ENCODE measurements at regions not wholly inside any gene's neighbourhood (a gene's known extent, or its start where the extent isn't known, plus 50 kb on each side); places are given as distances from the start of the nearest gene placed in this dataset.
"Not testable (repeated sequence)": the region's sequence is repeated elsewhere in the genome, so short reads cannot be mapped to it uniquely, and the experiment has no call there.

GRCh38 chr6:112839525-112839961, 492.4 kb downstream of the RFPL4B start:
- DNase-seq (ENCODE audit: extremely low read depth, low read depth): no peak

- DNase-seq (ENCODE audit: extremely low read depth, low read depth): no peak
Observed at GRCh38 chr6:112841553-112842329, 494.6 kb downstream of the RFPL4B start.

DNA sequence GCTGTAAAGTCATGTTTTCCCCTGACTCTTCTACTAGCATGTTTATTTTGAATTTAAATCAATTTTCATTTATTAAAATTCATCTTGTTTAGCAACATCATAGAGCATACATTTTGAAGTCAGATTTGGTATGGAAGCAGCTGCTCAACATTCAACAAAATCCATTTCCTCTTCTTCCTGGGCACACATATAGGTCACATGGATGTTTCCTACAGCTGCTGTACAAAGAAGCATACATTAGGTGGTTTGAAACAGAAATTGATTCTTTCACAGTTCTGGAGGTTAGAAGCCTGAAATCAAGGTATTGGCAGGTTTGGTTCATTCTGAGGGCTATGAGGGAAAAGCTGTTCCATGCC, 495.2 kb downstream of the RFPL4B start:
- DNase-seq (ENCODE audit: extremely low read depth, low read depth): no peak

- no peak for DNase-seq (ENCODE audit: extremely low read depth, low read depth)
Observed at GRCh38 chr6:112846681-112847080, 499.6 kb downstream of the RFPL4B start.

DNA sequence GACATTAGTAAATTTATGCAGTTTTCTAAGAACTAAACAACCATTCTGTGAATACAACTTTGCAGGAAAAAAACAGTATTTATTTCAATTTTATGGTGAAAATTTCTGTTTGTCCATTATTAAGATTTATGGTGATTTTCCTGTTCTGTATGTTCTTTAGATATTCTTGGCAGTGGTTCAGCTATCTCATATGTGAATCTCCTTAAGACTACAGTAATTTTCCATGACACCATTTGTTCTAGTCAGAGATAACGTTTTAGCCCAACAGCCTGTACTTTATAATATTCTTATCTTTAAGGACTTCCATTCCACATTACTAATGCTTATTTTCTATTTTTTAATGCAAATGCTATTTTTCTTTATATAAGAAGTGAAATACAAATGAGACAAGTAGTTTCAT, 504.0 kb downstream of the RFPL4B start:
- no peak for DNase-seq (ENCODE audit: extremely low read depth, low read depth)

GRCh38 chr6:112853162-112853561, 506.0 kb downstream of the RFPL4B start:
- DNase-seq (ENCODE audit: extremely low read depth, low read depth): no peak

DNA sequence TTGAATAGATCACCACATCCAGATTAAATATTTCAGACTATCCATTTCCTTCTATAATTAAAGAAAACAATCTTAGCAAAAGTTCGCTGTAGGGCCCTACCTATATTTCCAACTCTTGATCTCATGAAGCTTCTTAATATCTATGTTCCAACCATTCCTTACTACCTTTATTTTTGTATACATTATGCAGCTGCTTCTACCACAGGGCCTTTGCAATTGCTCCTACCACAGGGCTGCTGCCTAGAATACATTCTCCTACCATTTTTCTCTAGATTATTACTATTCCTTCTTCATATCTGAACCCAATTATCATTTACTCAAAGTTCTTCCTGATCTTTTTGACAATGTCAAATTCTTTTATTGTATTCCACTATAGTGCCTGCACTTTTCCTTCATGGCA, 516.6 kb downstream of the RFPL4B start:
- DNase-seq (ENCODE audit: extremely low read depth, low read depth): no peak

GRCh38 chr6:112865131-112865530, 518.0 kb downstream of the RFPL4B start:
- no peak for DNase-seq (ENCODE audit: extremely low read depth, low read depth)

GRCh38 chr6:112874881-112875280, 527.8 kb downstream of the RFPL4B start:
- DNase-seq (ENCODE audit: extremely low read depth, low read depth): no peak

DNA sequence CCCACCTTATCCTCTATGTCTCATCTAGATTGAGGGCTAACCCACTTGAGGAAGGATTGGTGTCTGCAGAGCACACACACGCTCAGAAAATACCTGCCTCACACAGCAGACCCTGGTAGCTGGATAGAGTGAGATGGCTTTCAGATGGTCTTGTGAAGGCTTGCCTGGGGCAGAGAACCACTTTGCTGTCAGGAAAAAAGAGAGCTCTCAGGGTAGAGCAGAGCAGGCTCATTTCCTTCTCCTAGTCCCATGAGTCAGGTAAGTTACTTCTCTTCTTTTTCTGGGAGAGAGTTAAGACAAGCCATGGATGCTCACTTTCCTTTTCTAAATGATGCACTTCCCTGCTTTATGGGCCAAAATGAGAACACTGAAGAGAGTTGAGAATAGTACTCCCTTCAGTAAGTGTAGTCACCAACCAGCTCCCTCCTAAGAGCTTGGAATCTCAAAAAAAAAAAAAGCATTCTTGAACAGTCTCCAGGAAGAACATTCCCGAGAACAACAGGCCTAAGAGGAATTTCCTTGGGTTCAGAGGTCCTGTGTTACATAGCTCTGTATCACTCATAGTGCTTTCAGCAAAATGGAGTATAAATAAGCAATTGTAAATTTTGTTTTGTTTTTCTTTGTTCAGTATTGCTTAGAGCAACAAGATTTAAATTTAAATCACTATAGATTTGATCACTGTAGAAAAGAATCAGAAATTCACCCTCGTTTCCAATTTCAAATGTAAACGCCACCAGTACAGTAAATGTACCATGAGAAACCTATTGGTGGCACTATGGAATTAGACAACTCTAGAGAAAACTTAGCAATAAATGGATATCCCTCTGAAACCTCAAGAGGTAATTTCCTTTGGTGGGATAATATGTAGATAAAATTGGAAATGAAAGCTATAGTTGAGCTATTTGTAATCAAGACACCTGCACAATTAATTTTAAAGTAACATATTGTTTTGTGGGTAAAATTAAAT, 530.3 kb downstream of the RFPL4B start:
- no peak for DNase-seq (ENCODE audit: extremely low read depth, low read depth)

GRCh38 chr6:112879920-112880413, 532.8 kb downstream of the RFPL4B start:
- DNase-seq (ENCODE audit: extremely low read depth, low read depth): no peak

DNA sequence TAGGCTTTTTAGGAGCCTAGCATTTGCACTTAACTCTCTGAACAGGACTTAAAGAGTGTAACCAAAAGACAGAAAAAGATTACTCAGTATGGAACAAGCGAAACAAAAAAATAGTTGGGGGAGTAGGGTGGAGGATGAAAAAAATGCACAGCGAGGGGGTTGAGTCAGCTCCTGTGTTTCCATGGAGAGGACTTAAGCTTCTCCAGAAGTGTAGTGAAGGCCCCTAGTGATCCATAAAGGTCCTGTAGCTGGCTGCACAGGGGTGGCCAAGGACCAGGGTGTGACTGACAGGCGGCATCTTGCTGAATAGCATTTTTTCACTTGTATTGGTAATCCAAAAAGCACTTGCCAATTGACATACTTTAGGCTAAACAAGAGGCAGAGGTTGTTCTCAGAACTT, 533.9 kb downstream of the RFPL4B start:
- no peak for DNase-seq (ENCODE audit: extremely low read depth, low read depth)

GRCh38 chr6:112881828-112882780, 535.0 kb downstream of the RFPL4B start:
- no peak for DNase-seq (ENCODE audit: extremely low read depth, low read depth)

GRCh38 chr6:112883095-112883494, 536.0 kb downstream of the RFPL4B start:
- no peak for DNase-seq (ENCODE audit: extremely low read depth, low read depth)

GRCh38 chr6:112886415-112886814, 539.3 kb downstream of the RFPL4B start:
- no peak for DNase-seq (ENCODE audit: extremely low read depth, low read depth)

GRCh38 chr6:112887424-112887823, 540.3 kb downstream of the RFPL4B start:
- DNase-seq (ENCODE audit: extremely low read depth, low read depth): not testable (repeated sequence)

DNA sequence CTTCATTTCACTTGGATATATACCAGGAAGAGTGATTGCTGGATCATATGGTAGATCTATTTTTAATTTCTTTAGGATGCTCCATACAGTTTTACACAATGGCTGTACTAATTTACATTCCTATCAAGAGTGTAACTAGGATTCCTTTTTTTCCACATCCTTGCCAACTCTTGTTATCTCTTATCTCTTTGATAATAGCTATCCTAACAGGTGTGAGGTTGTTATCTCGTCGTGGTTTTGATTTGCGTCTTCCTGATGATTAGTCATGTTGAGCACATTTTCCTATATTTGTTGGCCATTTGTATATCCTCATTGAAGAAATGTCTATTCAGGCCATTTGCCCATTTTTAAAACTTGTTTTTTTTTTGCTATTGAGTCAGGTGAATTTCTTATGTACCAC, 552.4 kb downstream of the RFPL4B start:
- no peak for DNase-seq (ENCODE audit: extremely low read depth, low read depth)

DNA sequence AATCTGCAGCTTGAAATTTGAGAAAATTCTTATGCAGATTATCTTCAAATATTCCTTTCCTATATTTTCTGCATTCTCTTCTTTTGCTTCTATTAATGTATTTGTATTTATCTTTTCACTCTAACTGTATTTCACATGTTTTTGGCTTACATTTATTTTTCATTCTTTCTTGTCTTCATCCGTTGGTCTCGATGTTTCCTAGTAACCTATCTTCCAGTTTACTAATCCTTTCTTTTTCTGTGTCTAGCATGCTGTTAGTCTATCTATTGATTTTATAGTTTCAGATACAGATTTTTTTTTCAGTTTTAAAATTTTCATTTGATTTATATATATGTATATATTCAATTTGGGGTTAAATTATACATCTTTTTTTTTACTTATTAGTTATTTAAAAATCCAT, 556.2 kb downstream of the RFPL4B start:
- no peak for DNase-seq (ENCODE audit: extremely low read depth, low read depth)

DNA sequence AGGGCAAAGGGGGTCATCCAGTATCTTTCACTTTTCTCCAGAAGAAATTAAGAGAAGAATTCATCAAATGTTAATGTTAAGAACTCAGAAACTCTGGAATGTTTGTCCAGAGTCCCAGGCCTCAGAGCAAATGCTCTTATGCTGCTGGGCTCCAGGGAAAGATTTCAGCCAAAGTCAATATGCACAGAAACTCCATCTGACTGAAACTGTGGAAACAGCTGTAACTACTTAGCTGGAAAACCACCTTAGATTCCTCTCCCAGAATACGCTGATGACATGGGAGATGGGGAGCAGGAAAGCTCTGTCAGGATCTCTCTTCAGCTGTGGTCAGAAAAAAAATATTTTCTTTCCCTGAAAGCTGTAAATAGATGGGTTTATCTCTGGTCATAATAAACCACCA, 559.6 kb downstream of the RFPL4B start:
- DNase-seq (ENCODE audit: extremely low read depth, low read depth): no peak

DNA sequence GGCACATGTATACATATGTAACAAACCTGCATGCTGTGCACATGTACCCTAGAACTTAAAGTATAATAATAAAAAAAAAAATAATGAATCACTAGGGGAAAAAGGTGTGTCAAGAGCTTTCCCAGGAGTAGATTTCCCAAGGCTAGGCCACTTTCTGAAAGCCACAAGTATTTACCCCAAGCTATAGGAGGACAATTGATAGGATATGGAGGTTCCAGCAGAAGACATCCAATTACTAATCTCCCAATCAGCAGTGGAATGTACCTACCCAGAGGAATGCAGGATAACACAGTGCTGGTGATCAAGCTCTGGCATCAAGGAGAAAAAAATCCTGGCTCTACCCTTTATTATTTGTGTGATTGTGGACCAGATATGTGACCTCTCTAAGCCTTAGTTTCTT, 562.7 kb downstream of the RFPL4B start:
- DNase-seq (ENCODE audit: extremely low read depth, low read depth): no peak

Data from NCI-H460 (cell line).